ENCODE measurements at regions not wholly inside any gene's neighbourhood (a gene's known extent, or its start where the extent isn't known, plus 50 kb on each side); places are given as distances from the start of the nearest gene placed in this dataset.

DNA sequence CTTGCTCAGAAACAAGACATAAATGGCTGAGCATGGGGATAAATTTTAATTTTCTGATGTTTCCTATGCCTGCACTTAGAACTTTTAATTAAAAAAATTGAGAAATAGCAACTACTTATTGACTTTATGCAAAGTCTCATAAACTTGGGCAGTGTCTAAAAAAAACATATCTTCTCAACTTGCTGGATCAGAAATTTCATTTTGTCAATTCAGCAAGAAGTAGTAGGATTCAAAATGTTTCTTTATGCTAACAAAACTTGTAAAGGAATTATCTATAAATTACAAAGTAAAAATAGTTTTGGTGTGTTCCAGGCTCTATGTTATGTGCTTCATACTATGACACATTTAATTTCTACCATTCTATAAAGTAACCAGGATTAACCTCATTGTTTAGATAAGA is 562.2 kb upstream of the IMPG1 start:
- Histone ChIP-seq H3K9ac (no peak overlapping the region), H3K4me3 (IDR thresholded peaks at IDR 0.05; ENCODE audit: insufficient read depth, low read depth, low read length) (no peak overlapping the region), H3K27me3 (ENCODE audit: insufficient read depth, low read depth) (no peaks in the 10 kb centered on the region), H4K20me1 (ENCODE audit: insufficient read depth) (no peaks in the 10 kb centered on the region), H2AFZ (ENCODE audit: low read depth) (no peak overlapping the region), H3K27ac (no peak overlapping the region), H3K4me2 (no peak overlapping the region), H3K4me1 (ENCODE audit: low read depth, poor library complexity, severe bottlenecking) (no peaks in the 10 kb centered on the region), H3K79me2 (ENCODE audit: insufficient read depth, low read depth) (no peaks in the 10 kb centered on the region), H3K36me3 (ENCODE audit: insufficient read depth) (no peaks in the 10 kb centered on the region)
- no peak for TF ChIP-seq CTCF (conservative IDR thresholded peaks at IDR 0.05; ENCODE audit: low read depth, low read length)

GRCh38 chr6:76633259-76633658 is 560.8 kb upstream of the IMPG1 start:
- no peaks in the 10 kb centered on the region for H4K20me1 ChIP-seq (ENCODE audit: insufficient read depth)
- H3K4me3 ChIP-seq (IDR thresholded peaks at IDR 0.05; ENCODE audit: insufficient read depth, low read depth, low read length): no peak overlapping the region
- no peaks in the 10 kb centered on the region for H3K4me1 ChIP-seq (ENCODE audit: low read depth, poor library complexity, severe bottlenecking)
- no peak overlapping the region for H2AFZ ChIP-seq (ENCODE audit: low read depth)
- no peak for TF ChIP-seq CTCF (conservative IDR thresholded peaks at IDR 0.05; ENCODE audit: low read depth, low read length)
- H3K4me2 ChIP-seq: no peak overlapping the region
- H3K27me3 ChIP-seq (ENCODE audit: insufficient read depth, low read depth): no peaks in the 10 kb centered on the region
- no peaks in the 10 kb centered on the region for H3K36me3 ChIP-seq (ENCODE audit: insufficient read depth)
- H3K27ac ChIP-seq: no peak overlapping the region
- no peak overlapping the region for H3K9ac ChIP-seq
- no peaks in the 10 kb centered on the region for H3K79me2 ChIP-seq (ENCODE audit: insufficient read depth, low read depth)

DNA sequence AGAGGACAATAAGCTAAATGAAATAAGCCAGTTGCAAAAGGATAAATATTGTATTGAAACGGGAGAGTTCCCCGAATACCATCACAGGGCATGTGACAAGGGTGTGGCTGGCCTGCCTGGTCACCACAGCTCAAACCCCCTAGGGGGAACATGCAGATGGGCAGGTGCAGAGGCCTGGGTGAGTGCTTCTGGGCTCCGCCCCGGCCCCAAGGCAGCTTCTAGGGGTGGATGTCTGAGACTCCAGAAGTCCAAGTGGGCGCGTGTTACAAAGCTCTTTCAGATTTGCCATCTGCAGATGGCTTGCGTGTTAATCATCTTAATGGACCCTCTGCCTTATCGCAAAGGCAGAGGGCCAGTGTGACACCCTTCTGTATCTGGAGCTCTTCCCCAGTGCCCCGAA is 559.2 kb upstream of the IMPG1 start:
- Histone ChIP-seq H2AFZ (ENCODE audit: low read depth) (no peak overlapping the region), H3K9ac (no peak overlapping the region), H3K36me3 (ENCODE audit: insufficient read depth) (no peaks in the 10 kb centered on the region), H3K4me2 (no peak overlapping the region), H3K79me2 (ENCODE audit: insufficient read depth, low read depth) (no peaks in the 10 kb centered on the region), H3K27me3 (ENCODE audit: insufficient read depth, low read depth) (no peaks in the 10 kb centered on the region), H4K20me1 (ENCODE audit: insufficient read depth) (no peaks in the 10 kb centered on the region), H3K27ac (no peak overlapping the region), H3K4me1 (ENCODE audit: low read depth, poor library complexity, severe bottlenecking) (no peaks in the 10 kb centered on the region), H3K4me3 (IDR thresholded peaks at IDR 0.05; ENCODE audit: insufficient read depth, low read depth, low read length) (no peak overlapping the region)
- TF ChIP-seq CTCF (conservative IDR thresholded peaks at IDR 0.05; ENCODE audit: low read depth, low read length): no peak

- Histone ChIP-seq H2AFZ (ENCODE audit: low read depth) (no peak overlapping the region), H3K27me3 (ENCODE audit: insufficient read depth, low read depth) (no peaks in the 10 kb centered on the region), H3K4me3 (IDR thresholded peaks at IDR 0.05; ENCODE audit: insufficient read depth, low read depth, low read length) (no peak overlapping the region), H3K4me1 (ENCODE audit: low read depth, poor library complexity, severe bottlenecking) (no peaks in the 10 kb centered on the region), H3K79me2 (ENCODE audit: insufficient read depth, low read depth) (no peaks in the 10 kb centered on the region), H4K20me1 (ENCODE audit: insufficient read depth) (no peaks in the 10 kb centered on the region), H3K27ac (no peak overlapping the region), H3K9ac (no peak overlapping the region), H3K36me3 (ENCODE audit: insufficient read depth) (no peaks in the 10 kb centered on the region), H3K4me2 (no peak overlapping the region)
- TF ChIP-seq CTCF (conservative IDR thresholded peaks at IDR 0.05; ENCODE audit: low read depth, low read length): no peak
These were observed 542.9 kb upstream of the IMPG1 start for GRCh38 chr6:76615395-76615794.

- no peak overlapping the region for H3K27ac ChIP-seq
- no peak overlapping the region for H3K9ac ChIP-seq
- H3K4me3 ChIP-seq (IDR thresholded peaks at IDR 0.05; ENCODE audit: insufficient read depth, low read depth, low read length): no peak overlapping the region
- no peaks in the 10 kb centered on the region for H3K27me3 ChIP-seq (ENCODE audit: insufficient read depth, low read depth)
- H4K20me1 ChIP-seq (ENCODE audit: insufficient read depth): no peaks in the 10 kb centered on the region
- H3K36me3 ChIP-seq (ENCODE audit: insufficient read depth): no peaks in the 10 kb centered on the region
- no peak overlapping the region for H2AFZ ChIP-seq (ENCODE audit: low read depth)
- H3K4me1 ChIP-seq (ENCODE audit: low read depth, poor library complexity, severe bottlenecking): no peaks in the 10 kb centered on the region
- no peaks in the 10 kb centered on the region for H3K79me2 ChIP-seq (ENCODE audit: insufficient read depth, low read depth)
- H3K4me2 ChIP-seq: no peak overlapping the region
- no peak for TF ChIP-seq CTCF (conservative IDR thresholded peaks at IDR 0.05; ENCODE audit: low read depth, low read length)
These were observed 540.5 kb upstream of the IMPG1 start for GRCh38 chr6:76612954-76613353.
